GM23338 (cell line): ENCODE measurements at regions not wholly inside any gene's neighbourhood (a gene's known extent, or its start where the extent isn't known, plus 50 kb on each side); places are given as distances from the start of the nearest gene placed in this dataset.

Source experiments
- CREB1 ChIP-seq: fragments of 250-450 bp; sonication (Bioruptor Pico); IDR thresholded peaks from 2 replicates; pipeline ENCODE4 v1.5.0; 2020; ENCODE audit warnings: low read depth, mild to moderate bottlenecking, moderate library complexity
- CTCF ChIP-seq, 2 experiments: fragments of 200-600 bp in 1 of 2; sonication (generic) in 1 of 2; conservative IDR thresholded peaks; 2 replicates each; pipeline versions ENCODE4 v1.5.1 to v1.6.1; 2016 to 2017; ENCODE audit warnings: antibody characterized with exemption in 2 of 2, low read depth in 2 of 2, mild to moderate bottlenecking in 2 of 2, moderate library complexity in 1 of 2
- EZH2 ChIP-seq: fragments of 200-600 bp; sonication (generic); IDR thresholded peaks from one replicate; pipeline ENCODE4 v1.8.0; 2017; ENCODE audit warnings: antibody characterized with exemption, mild to moderate bottlenecking, low read depth; ENCODE audit not compliant: unreplicated experiment
- POLR2AphosphoS5 ChIP-seq: IDR thresholded peaks from 2 replicates; pipeline ENCODE4 v1.6.1; 2016; ENCODE audit warnings: antibody characterized with exemption, low read depth
- ZNF331 ChIP-seq: fragments of 250-450 bp; sonication (Bioruptor Pico); IDR thresholded peaks from 2 replicates; pipeline ENCODE4 v1.5.0; 2020; ENCODE audit warnings: low read depth, mild to moderate bottlenecking, moderate library complexity
- ZNF462 ChIP-seq: fragments of 250-450 bp; sonication (Bioruptor Pico); IDR thresholded peaks from 2 replicates; pipeline ENCODE4 v1.5.0; 2020; ENCODE audit warnings: mild to moderate bottlenecking, moderate library complexity

- TF ChIP-seq ZNF462 (CRISPR knock-in tag) (no peak), CTCF (conservative IDR thresholded peaks at IDR 0.05; ENCODE audit: low read depth in 2 of 2) (no peak), POLR2AphosphoS5 (no peak), ZNF331 (CRISPR knock-in tag) (no peak), CREB1 (CRISPR knock-in tag) (no peak), EZH2 (no peak)
These were observed 440.8 kb upstream of the MYT1L start (continued) for GRCh38 chr2:2771721-2772411.
